DMS114 treated with DMSO at 0.1 percent for 48 hours (cell line): ENCODE measurements at regions not wholly inside any gene's neighbourhood (a gene's known extent, or its start where the extent isn't known, plus 50 kb on each side); places are given as distances from the start of the nearest gene placed in this dataset.
"Not testable (repeated sequence)": the region's sequence is repeated elsewhere in the genome, so short reads cannot be mapped to it uniquely, and the experiment has no call there.

Source experiments
- DNase-seq: peaks from one replicate; lab custom pipeline; 2025; ENCODE audit not compliant: unreplicated experiment; lab: John Stamatoyannopoulos, UW

DNA sequence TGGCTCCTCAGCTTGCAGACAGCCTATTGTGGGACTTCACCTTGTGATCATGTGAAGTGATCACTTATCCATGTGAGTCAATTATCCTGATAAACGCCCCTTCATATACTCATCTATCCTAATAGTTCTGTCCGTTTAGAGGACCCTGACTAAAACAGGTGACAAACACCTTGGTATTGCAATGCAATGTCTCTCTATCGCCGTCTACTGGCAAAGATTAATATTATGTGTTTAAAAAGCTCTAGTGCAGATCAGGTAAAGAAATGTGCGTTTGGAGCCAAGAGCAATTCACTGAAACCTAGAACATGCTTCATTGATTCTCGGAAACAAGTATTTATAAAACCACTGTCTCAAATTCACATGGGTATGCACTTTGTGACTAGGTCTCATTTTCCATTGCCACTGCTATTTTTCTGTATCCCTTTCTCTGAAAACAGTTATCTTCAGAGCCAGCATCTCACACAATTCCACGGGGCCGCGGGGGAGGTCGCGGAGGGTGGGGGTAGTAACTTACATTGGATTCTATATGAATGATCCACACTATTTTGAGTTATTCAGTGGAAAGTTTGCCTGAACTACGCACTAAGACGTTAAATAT lies 554.6 kb upstream of the NCAM2 start:
- DNase-seq: peak; percentile 2

DNA sequence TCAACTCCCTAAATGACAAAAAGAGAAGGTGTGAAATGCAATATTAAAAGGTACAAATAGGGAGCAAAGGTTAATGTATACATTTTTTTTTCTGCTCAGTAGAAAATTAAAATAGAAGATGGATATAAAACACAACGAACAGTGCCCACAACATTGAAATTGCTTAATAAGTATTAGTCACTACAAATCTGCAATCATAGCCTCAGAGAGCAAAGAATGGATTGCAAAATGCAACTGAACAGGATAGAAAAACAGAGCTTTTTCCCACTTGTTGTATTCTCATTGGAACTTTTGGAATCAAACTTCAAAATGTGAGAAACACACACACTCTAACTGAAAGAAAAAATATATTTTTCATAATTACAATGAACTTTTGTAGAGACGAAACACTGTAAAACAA lies 552.2 kb upstream of the NCAM2 start:
- no peak for DNase-seq

GRCh38 chr21:20451046-20451445 lies 547.2 kb upstream of the NCAM2 start:
- DNase-seq: no peak

- DNase-seq: no peak
These were observed 545.3 kb upstream of the NCAM2 start for GRCh38 chr21:20452935-20453334.

GRCh38 chr21:20459838-20460237 lies 538.4 kb upstream of the NCAM2 start:
- DNase-seq: no peak

DNA sequence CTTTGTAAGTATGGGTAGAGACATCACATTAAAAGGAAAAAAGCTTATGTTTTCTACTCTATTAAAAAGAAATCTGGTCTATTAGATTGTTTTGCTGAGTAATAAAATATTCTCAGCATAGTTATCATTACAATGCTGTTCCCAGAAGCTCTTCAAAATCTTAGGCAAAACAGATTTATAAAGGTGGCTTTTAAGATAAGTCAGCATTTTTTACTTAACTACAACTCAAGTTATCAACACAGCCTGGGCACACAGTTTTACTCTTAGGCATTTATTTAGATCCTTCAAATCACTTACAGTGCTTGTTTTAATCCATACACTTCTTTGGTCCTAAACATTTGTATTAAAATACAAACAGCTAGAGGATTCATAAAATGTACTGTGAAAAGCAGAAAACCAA lies 534.8 kb upstream of the NCAM2 start:
- no peak for DNase-seq

DNA sequence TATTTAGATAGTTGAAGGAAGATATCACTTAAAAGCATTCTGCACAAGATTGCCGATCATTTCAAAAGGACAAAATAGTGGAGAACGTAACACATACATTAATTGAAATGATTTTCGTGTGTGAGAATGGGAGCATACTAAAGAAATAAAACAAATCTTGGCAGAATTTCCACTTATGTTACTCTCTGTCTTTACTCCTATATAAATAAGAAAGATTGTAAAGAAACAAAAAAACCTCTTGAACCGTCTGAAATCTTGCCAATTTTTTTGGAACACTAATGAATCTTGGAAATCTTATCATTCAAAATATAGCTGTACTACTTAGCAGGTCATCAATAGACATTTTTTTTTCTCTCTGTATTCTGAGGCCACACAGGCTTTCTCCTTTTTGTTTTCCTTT lies 528.8 kb upstream of the NCAM2 start:
- DNase-seq: no peak

DNA sequence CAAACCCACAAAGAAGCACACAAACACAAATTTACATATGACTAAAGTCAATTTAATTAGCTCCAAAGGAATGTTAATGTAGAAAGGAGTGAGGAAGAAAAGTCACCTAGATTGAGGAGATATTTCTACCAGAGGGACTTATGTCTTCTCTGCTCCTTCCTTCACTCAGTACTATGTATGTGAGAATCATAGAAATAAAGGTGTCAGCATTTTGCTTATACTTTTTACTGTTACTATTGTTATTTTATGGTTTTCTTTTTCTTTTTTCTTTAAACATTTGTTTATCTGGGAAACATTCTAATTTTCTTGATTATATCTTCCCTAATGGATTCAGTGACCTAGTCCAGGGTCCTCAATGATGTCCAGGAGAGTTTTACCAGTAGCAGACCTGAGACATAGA lies 511.9 kb upstream of the NCAM2 start:
- DNase-seq: no peak

DNA sequence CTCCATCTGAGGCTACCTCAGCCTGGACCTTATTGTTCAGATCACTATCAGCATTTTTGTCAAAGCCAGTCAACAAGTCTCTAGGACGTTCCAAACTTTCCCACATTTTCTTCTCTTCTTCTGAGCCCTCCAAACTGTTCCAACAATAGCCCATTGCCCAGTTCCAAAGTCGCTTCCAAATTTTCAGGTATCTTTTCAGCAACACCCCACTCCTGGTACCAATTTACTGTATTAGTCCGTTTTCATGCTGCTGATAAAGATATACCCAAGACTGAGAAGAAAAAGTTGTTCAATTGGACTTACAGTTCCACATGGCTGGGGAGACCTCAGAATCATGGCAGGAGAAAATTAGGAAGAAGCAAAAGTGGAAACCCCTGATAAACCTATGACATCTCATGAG lies 495.3 kb upstream of the NCAM2 start:
- not testable (repeated sequence) for DNase-seq

- DNase-seq: no peak
These were observed 490.4 kb upstream of the NCAM2 start for GRCh38 chr21:20507783-20508182.

- DNase-seq: no peak
These were observed 486.9 kb upstream of the NCAM2 start for GRCh38 chr21:20511216-20511880.

DNA sequence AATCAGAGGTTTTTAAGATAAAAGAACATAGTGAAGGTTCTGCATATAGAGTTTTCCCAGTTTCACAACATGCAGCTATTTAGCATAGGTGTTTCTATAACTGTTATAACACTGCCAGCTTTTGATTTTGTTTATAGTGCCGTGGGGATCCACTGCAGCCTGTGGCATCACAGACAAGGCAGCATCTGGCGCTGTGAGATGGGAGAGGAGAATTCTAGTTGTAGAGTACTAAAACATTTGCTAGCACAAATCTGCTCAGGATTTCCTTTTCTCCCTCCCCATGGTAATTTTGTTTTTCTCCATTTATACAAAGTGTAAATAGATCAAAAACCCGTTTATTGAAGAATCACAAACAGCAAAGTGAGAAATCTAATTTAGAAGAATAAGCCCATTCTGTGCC lies 482.8 kb upstream of the NCAM2 start:
- no peak for DNase-seq

DNA sequence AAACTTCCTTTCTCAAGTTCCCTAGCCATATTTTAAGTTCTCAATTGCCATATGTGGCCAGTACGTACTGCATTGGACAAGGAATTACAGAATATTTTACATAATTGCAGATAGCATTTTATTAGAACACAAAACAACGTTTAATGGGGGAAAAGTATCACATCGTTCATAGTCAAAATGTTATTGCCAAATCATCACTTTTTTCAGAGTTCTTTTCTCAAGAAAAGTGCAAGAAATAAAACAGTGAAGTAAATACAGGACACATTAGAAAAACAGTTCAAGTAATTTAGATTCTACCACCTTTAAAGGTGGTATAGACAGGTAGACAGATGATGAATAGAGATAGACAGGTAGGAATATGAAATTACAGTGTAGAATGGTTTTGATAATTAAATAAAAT lies 479.1 kb upstream of the NCAM2 start:
- no peak for DNase-seq

DNA sequence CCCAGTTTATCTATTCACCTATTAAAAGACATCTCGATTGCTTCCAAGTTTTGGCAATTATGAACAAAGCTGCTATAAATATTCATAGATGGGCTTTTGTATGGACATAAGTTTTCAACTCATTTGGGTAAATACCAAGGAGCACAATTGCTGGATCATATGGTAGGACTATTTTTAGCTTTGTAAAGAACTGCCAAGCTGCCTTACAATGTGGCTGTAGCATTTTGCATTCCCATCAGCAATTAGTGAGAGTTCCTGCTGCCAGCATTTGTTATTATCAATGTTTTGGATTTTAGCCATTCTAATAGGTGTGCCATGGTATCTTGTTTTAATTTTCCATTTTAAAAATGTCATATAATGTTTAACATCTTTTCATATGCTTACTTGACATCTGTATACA lies 475.6 kb upstream of the NCAM2 start:
- DNase-seq: no peak

DNA sequence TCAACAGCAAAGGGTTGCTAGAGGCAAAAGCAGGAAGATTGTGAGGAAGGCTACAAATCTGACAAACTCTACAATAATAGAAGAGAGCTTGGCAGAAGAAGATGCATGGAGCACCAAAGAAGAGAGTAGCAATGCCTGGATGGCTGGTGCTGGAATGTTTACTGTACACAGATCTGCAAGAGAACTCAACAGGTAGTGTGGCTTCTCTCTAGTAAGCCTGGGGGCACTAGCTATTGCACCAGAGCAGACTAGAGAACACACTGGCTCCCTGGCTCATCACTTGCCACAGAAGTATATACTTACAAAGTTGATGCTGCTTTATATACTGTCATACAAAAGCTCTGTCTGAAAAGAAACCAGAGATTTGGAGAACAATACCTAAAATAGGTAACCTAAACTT lies 475.0 kb upstream of the NCAM2 start:
- no peak for DNase-seq

GRCh38 chr21:20527731-20528460 lies 470.3 kb upstream of the NCAM2 start:
- no peak for DNase-seq

GRCh38 chr21:20537130-20537529 lies 461.1 kb upstream of the NCAM2 start:
- no peak for DNase-seq

DNA sequence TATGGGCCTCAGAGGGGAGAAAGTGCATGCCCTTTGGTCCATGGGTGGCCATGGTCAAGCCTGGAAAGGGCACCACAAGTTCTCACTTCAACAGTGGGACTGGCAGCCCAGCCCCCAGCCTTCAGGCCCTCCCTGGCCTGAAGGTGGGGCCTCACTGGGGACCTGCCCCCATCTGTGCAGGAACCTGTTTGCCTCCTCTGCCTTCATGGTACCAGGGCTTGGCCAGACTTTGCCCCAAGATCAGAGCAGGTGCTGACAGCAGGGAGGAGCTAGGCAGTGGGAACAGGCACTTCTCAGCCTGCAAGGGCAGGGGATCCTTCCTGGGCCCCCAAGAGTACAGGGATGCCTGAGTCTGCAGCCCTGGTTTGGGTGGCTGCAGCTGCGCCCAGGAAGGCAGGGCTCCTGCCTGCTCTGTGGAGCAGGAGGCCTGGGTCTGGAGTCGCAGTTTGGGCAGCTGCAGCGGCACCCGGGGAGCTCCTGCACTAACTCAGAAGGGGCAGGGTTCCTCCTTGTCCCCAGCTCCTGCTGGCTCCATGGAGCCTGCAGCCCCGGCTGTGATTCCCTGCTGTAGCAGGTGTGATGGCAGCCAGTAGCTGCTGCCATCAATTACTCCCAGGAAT lies 460.1 kb upstream of the NCAM2 start:
- DNase-seq: no peak

- DNase-seq: no peak
These were observed 452.8 kb upstream of the NCAM2 start for GRCh38 chr21:20545454-20545853.

GRCh38 chr21:20551939-20552338 lies 446.3 kb upstream of the NCAM2 start:
- no peak for DNase-seq

DNA sequence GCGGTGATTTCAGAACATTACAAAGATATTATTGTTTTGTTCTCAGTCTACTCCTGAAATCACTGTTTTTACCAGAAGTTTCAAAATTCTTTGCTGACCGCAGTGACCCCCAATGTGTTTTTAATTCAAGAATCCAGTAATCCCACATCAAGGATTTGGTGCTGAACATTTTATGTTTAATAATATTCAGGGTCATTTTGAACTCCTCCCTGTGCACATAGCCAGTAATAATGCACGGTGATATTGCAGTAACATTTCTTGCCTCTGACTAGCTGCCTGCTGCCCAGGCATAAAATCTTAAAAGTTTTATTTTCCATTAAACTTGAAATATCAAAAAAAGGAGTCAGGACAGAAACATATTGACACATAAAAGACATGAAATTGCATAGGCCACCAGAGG lies 443.4 kb upstream of the NCAM2 start:
- DNase-seq: no peak

GRCh38 chr21:20570824-20571232 lies 427.4 kb upstream of the NCAM2 start:
- DNase-seq: no peak
